ENCODE measurements at regions not wholly inside any gene's neighbourhood (a gene's known extent, or its start where the extent isn't known, plus 50 kb on each side); places are given as distances from the start of the nearest gene placed in this dataset.

- TF ChIP-seq, protein P1, sequence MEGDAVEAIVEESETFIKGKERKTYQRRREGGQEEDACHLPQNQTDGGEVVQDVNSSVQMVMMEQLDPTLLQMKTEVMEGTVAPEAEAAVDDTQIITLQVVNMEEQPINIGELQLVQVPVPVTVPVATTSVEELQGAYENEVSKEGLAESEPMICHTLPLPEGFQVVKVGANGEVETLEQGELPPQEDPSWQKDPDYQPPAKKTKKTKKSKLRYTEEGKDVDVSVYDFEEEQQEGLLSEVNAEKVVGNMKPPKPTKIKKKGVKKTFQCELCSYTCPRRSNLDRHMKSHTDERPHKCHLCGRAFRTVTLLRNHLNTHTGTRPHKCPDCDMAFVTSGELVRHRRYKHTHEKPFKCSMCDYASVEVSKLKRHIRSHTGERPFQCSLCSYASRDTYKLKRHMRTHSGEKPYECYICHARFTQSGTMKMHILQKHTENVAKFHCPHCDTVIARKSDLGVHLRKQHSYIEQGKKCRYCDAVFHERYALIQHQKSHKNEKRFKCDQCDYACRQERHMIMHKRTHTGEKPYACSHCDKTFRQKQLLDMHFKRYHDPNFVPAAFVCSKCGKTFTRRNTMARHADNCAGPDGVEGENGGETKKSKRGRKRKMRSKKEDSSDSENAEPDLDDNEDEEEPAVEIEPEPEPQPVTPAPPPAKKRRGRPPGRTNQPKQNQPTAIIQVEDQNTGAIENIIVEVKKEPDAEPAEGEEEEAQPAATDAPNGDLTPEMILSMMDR (IDR thresholded peaks at IDR 0.05 in 8 of 11, conservative IDR thresholded peaks at IDR 0.05 in 3 of 11) = no peak
- TF ChIP-seq POLR2AphosphoS5 (IDR thresholded peaks at IDR 0.05) = no peak
These were observed 248.9 kb upstream of the TMEM132C start for GRCh38 chr12:128018067-128018466.
